ENCODE measurements at regions not wholly inside any gene's neighbourhood (a gene's known extent, or its start where the extent isn't known, plus 50 kb on each side); places are given as distances from the start of the nearest gene placed in this dataset.

DNA sequence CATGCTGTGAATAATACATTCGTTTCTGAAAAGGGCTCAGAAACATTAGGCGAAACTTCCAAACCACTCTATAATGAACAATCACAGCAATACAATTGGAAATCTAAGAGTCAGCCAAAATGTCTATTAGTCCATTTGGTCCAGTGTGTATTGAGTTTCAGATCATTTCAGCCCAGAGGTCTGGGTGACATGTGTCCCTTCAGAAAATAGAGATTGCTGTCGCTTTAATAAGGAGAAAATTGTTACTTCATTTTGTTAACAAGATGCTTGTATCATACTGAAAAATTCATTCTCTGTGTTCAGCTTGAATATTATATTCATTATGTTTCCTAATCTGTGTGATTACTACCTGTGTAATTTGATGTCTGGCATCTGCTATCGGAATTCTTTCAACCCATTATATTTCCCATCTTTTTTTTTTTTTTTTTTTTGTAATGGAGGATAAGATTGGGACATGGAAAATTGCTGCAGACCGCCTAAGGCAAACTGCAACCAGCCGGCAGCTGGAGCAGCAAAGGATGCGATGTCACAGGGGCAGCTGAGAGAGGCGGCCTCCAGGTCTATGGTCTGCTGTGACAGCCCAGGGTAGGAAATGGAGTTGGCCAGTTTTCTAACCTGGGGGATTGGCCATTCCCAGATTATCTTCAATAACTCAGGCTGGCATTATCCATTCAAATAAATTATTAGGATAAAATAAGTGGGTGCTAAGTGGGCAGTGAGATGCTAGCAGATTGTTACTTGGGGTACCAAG lies 170.9 kb upstream of the NPVF start:
- TF ChIP-seq, protein P1, sequence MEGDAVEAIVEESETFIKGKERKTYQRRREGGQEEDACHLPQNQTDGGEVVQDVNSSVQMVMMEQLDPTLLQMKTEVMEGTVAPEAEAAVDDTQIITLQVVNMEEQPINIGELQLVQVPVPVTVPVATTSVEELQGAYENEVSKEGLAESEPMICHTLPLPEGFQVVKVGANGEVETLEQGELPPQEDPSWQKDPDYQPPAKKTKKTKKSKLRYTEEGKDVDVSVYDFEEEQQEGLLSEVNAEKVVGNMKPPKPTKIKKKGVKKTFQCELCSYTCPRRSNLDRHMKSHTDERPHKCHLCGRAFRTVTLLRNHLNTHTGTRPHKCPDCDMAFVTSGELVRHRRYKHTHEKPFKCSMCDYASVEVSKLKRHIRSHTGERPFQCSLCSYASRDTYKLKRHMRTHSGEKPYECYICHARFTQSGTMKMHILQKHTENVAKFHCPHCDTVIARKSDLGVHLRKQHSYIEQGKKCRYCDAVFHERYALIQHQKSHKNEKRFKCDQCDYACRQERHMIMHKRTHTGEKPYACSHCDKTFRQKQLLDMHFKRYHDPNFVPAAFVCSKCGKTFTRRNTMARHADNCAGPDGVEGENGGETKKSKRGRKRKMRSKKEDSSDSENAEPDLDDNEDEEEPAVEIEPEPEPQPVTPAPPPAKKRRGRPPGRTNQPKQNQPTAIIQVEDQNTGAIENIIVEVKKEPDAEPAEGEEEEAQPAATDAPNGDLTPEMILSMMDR (IDR thresholded peaks at IDR 0.05) = no peak
- TF ChIP-seq POLR2A (IDR thresholded peaks at IDR 0.05) = no peak
- H3K4me3 ChIP-seq = no peak overlapping the region
- H3K4me1 ChIP-seq = no peaks in the 10 kb centered on the region
- no peaks in the 10 kb centered on the region for H3K36me3 ChIP-seq
- no peaks in the 10 kb centered on the region for H3K27me3 ChIP-seq
- H3K9me3 ChIP-seq = no peaks in the 10 kb centered on the region
- no peak for DNase-seq
- H3K27ac ChIP-seq = no peak overlapping the region

- TF ChIP-seq POLR2A (IDR thresholded peaks at IDR 0.05) = no peak
- TF ChIP-seq, protein P1 (IDR thresholded peaks at IDR 0.05) = no peak
- Histone ChIP-seq H3K36me3 (no peaks in the 10 kb centered on the region), H3K27ac (no peak overlapping the region), H3K9me3 (no peaks in the 10 kb centered on the region), H3K4me1 (no peaks in the 10 kb centered on the region), H3K27me3 (no peaks in the 10 kb centered on the region), H3K4me3 (no peak overlapping the region)
- DNase-seq = no peak
Measured at GRCh38 chr7:25402532-25402931, 174.2 kb upstream of the NPVF start.

GRCh38 chr7:25405736-25406135 lies 177.4 kb upstream of the NPVF start:
- H3K27ac ChIP-seq = peak overlapping the region in 2 of 4 donors; percentile 30 to 45
- TF ChIP-seq, protein P1 (IDR thresholded peaks at IDR 0.05) = no peak
- TF ChIP-seq POLR2A (IDR thresholded peaks at IDR 0.05) = no peak

GRCh38 chr7:25407053-25407452 lies 178.8 kb upstream of the NPVF start:
- Histone ChIP-seq H3K4me3 (no peak overlapping the region), H3K4me1 (no peaks in the 10 kb centered on the region), H3K27ac (no peak overlapping the region), H3K9me3 (no peaks in the 10 kb centered on the region), H3K36me3 (no peaks in the 10 kb centered on the region), H3K27me3 (no peaks in the 10 kb centered on the region)
- no peak for DNase-seq
- TF ChIP-seq, protein P1 (IDR thresholded peaks at IDR 0.05) = no peak
- TF ChIP-seq POLR2A (IDR thresholded peaks at IDR 0.05) = no peak

More at GRCh38 chr7:25405736-25406135, 177.4 kb upstream of the NPVF start:
- Histone ChIP-seq H3K27me3 (no peaks in the 10 kb centered on the region), H3K4me3 (no peak overlapping the region), H3K9me3 (no peaks in the 10 kb centered on the region), H3K36me3 (no peaks in the 10 kb centered on the region), H3K4me1 (no peaks in the 10 kb centered on the region)
- DNase-seq = no peak

GRCh38 chr7:25408012-25408687 lies 179.9 kb upstream of the NPVF start:
- Histone ChIP-seq H3K27me3 (no peaks in the 10 kb centered on the region), H3K9me3 (no peaks in the 10 kb centered on the region), H3K27ac (peak overlapping the region in 1 of 4 donors; percentile 8), H3K4me1 (no peaks in the 10 kb centered on the region), H3K4me3 (no peak overlapping the region), H3K36me3 (no peaks in the 10 kb centered on the region)
- no peak for TF ChIP-seq POLR2A (IDR thresholded peaks at IDR 0.05)
- TF ChIP-seq, protein P1 (IDR thresholded peaks at IDR 0.05) = no peak
- DNase-seq = no peak

Data from Peyer's patch (tissue), 4 donors.